ENCODE measurements at regions not wholly inside any gene's neighbourhood (a gene's known extent, or its start where the extent isn't known, plus 50 kb on each side); places are given as distances from the start of the nearest gene placed in this dataset.

GRCh38 chr4:134027931-134028330 lies 173.7 kb downstream of the PABPC4L start:
- ChIA-PET POLR2A (no interaction called here), CTCF (interaction anchor here (0.7 kb wide), 1 partner anchor 134 kb away, joined by 3 read pairs; no protein-coding TSS in a partner anchor)
- DNase-seq (ENCODE audit: low spot score) (no peak), ATAC-seq (no peak)
- no peaks in the 10 kb centered on the region for H3K36me3 Mint-ChIP-seq
- H3K9me3 Mint-ChIP-seq = no peaks in the 10 kb centered on the region
- H3K27ac Mint-ChIP-seq = no peak overlapping the region
- TF ChIP-seq TEAD4 (CRISPR knock-in tag; IDR thresholded peaks at IDR 0.05) (no peak), IRF2 (CRISPR knock-in tag; IDR thresholded peaks at IDR 0.05; ENCODE audit: borderline replicate concordance, low read depth) (no peak), SP1 (CRISPR knock-in tag; conservative IDR thresholded peaks at IDR 0.05) (no peak), NFATC4 (CRISPR knock-in tag; IDR thresholded peaks at IDR 0.05) (no peak), FOXJ3 (CRISPR knock-in tag; IDR thresholded peaks at IDR 0.05; ENCODE audit: borderline replicate concordance) (no peak), TP53 (CRISPR knock-in tag; IDR thresholded peaks at IDR 0.05) (no peak), SMAD3 (CRISPR knock-in tag; IDR thresholded peaks at IDR 0.05; ENCODE audit: borderline replicate concordance) (no peak), CREB1 (CRISPR knock-in tag; IDR thresholded peaks at IDR 0.05) (no peak), ZNF671 (CRISPR knock-in tag; IDR thresholded peaks at IDR 0.05) (no peak), IRF1 (CRISPR knock-in tag; IDR thresholded peaks at IDR 0.05) (no peak), SMAD4 (CRISPR knock-in tag; IDR thresholded peaks at IDR 0.05) (no peak)
- TF ChIP-seq, protein P1, sequence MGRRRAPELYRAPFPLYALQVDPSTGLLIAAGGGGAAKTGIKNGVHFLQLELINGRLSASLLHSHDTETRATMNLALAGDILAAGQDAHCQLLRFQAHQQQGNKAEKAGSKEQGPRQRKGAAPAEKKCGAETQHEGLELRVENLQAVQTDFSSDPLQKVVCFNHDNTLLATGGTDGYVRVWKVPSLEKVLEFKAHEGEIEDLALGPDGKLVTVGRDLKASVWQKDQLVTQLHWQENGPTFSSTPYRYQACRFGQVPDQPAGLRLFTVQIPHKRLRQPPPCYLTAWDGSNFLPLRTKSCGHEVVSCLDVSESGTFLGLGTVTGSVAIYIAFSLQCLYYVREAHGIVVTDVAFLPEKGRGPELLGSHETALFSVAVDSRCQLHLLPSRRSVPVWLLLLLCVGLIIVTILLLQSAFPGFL (CRISPR knock-in tag; IDR thresholded peaks at IDR 0.05; ENCODE audit: borderline replicate concordance) = no peak
- H3K27me3 Mint-ChIP-seq (ENCODE audit: low read depth) = no peaks in the 10 kb centered on the region
- no peak overlapping the region for H3K4me3 Mint-ChIP-seq
- H3K4me1 Mint-ChIP-seq = peaks cover 7% of the 10 kb centered on the region

- ATAC-seq = peak; percentile 76
- no peak for DNase-seq (ENCODE audit: low spot score)
- H3K27me3 Mint-ChIP-seq (ENCODE audit: low read depth) = no peaks in the 10 kb centered on the region
These were observed 177.3 kb downstream of the PABPC4L start for GRCh38 chr4:134024251-134024650.

DNA sequence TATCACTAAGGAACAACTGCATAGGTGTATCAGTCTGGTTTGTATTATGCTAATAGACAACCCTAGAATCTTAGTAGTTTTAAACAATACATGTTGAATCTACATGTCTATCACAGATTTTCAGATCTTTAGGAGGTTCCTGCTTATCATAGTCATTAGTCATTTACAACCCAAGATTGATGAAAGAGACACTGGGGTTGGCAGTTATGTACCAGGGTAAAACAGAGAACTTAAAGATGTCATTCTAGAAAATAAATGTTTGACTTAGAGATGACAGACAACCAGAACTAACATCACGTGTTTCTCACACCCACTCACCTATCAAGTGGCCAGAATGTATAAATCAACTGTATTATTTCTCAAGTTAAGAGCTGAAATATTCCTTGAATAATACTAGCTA lies 181.9 kb downstream of the PABPC4L start:
- no peak for TF ChIP-seq EMX1 (CRISPR knock-in tag; IDR thresholded peaks at IDR 0.05)
- no peak for TF ChIP-seq TP53 (CRISPR knock-in tag; IDR thresholded peaks at IDR 0.05)
- no peak for TF ChIP-seq GRHL2 (CRISPR knock-in tag; IDR thresholded peaks at IDR 0.05; ENCODE audit: insufficient replicate concordance, severe bottlenecking)
- no peaks in the 10 kb centered on the region for H3K36me3 Mint-ChIP-seq
- peaks cover 24% of the 10 kb centered on the region for H3K4me1 Mint-ChIP-seq
- H3K4me3 Mint-ChIP-seq = no peak overlapping the region
- DNase-seq (ENCODE audit: low spot score) = no peak
- peaks cover 5% of the 10 kb centered on the region; the same call in 1 of the 2 replicates for H3K9me3 Mint-ChIP-seq
- no peak for ATAC-seq
- ChIA-PET CTCF (no interaction called here), POLR2A (no interaction called here)
- H3K27me3 Mint-ChIP-seq (ENCODE audit: low read depth) = no peaks in the 10 kb centered on the region
- H3K27ac Mint-ChIP-seq = peak overlapping the region; percentile 16; the same call in 1 of the 2 replicates

More at GRCh38 chr4:134024251-134024650, 177.3 kb downstream of the PABPC4L start:
- H3K27ac Mint-ChIP-seq = no peak overlapping the region
- H3K4me1 Mint-ChIP-seq = peaks cover 18% of the 10 kb centered on the region
- H3K4me3 Mint-ChIP-seq = no peak overlapping the region
- H3K36me3 Mint-ChIP-seq = no peaks in the 10 kb centered on the region
- ChIA-PET POLR2A (no interaction called here), CTCF (interaction anchor here (1.2 kb wide), 1 partner anchor 870 kb away, joined by 3 read pairs; no protein-coding TSS in a partner anchor)
- H3K9me3 Mint-ChIP-seq = peaks cover 5% of the 10 kb centered on the region; the same call in 1 of the 2 replicates
- TF ChIP-seq KAT7 (CRISPR knock-in tag; IDR thresholded peaks at IDR 0.05; ENCODE audit: borderline replicate concordance) = no peak
- no peak for TF ChIP-seq NR3C1 (CRISPR knock-in tag; conservative IDR thresholded peaks at IDR 0.05; ENCODE audit: low read depth)
- no peak for TF ChIP-seq GABPB1 (CRISPR knock-in tag; IDR thresholded peaks at IDR 0.05)
- TF ChIP-seq NFE2L1 (CRISPR knock-in tag; IDR thresholded peaks at IDR 0.05) = no peak

GRCh38 chr4:134018846-134019245 lies 182.7 kb downstream of the PABPC4L start:
- Mint-ChIP-seq H3K27ac (peak overlapping the region; percentile 67), H3K4me3 (no peak overlapping the region), H3K9me3 (peaks cover 5% of the 10 kb centered on the region; the same call in 1 of the 2 replicates), H3K36me3 (no peaks in the 10 kb centered on the region), H3K4me1 (peaks cover 18% of the 10 kb centered on the region), H3K27me3 (ENCODE audit: low read depth) (peaks cover under 1% of the 10 kb centered on the region; the same call in 1 of the 2 replicates)
- ChIA-PET POLR2A (no interaction called here), CTCF (no interaction called here)
- ATAC-seq (no peak), DNase-seq (ENCODE audit: low spot score) (no peak)
- TF ChIP-seq ATF6 (CRISPR knock-in tag; IDR thresholded peaks at IDR 0.05) (no peak), ESRRA (CRISPR knock-in tag; IDR thresholded peaks at IDR 0.05; ENCODE audit: borderline replicate concordance) (no peak), NFATC4 (CRISPR knock-in tag; IDR thresholded peaks at IDR 0.05) (no peak), ZNF232 (CRISPR knock-in tag; IDR thresholded peaks at IDR 0.05) (no peak), E2F4 (CRISPR knock-in tag; IDR thresholded peaks at IDR 0.05; ENCODE audit: borderline replicate concordance, low read depth) (no peak)

All from WTC11 (cell line).